ENCODE measurements at regions not wholly inside any gene's neighbourhood (a gene's known extent, or its start where the extent isn't known, plus 50 kb on each side); places are given as distances from the start of the nearest gene placed in this dataset.

DNA sequence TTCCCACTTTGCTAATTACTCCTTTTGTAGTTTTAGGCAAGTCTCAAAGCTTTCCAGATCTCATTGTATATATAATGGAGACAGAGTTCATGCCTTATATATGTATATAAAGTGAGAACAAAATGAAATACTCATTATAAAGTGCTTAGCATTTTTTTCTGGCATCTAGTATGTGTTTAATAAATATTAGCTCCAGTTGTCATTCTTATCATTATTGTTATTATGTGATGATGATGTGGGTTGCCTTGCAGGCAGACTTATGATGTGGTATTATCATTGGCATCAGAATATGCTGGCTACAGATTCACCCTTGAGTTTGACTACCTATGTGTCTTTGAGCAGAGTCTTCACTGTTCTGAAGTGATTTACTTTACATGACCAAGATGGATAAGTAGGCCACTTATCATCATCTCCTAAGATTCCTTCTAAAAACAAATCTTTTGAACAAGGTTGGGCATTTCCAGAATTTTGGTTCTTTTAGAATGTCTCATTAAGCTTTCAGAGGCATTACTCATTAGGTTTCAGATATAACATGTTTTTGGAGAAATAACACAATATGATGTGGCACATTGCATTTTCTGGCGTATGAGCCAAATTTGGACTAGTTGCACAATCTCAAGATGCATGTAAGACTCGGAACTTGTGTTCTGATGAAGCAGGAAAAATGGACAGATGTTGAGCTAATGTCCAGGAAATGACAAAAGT lies 145.6 kb upstream of the TNC start:
- POLR2A ChIA-PET = no interaction called here
- no peak for ATAC-seq
- peak; percentile 68 for FAIRE-seq
- CTCF ChIA-PET = interaction anchor here (1.0 to 1.2 kb wide), 3 partner anchors 130 to 249 kb away, joined by 3 to 6 read pairs (median 4); no protein-coding TSS in a partner anchor
- WGBS (ENCODE audit: missing lambda C conversion rate) = 83% methylated on average over 2 of the region's 2 CpGs
- H3K27ac ChIP-seq = peak overlapping the region in 1 of 2 experiments; percentile 71; a peak in 3 of 6 replicates
- peaks cover 40% of the 10 kb centered on the region for H3K4me1 ChIP-seq
- no peaks in the 10 kb centered on the region for H3K9me3 ChIP-seq
- no peak overlapping the region for H3K4me3 ChIP-seq
- TF ChIP-seq KDM5A (IDR thresholded peaks at IDR 0.05) = no peak
- TF ChIP-seq, protein P1, sequence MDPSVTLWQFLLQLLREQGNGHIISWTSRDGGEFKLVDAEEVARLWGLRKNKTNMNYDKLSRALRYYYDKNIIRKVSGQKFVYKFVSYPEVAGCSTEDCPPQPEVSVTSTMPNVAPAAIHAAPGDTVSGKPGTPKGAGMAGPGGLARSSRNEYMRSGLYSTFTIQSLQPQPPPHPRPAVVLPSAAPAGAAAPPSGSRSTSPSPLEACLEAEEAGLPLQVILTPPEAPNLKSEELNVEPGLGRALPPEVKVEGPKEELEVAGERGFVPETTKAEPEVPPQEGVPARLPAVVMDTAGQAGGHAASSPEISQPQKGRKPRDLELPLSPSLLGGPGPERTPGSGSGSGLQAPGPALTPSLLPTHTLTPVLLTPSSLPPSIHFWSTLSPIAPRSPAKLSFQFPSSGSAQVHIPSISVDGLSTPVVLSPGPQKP (IDR thresholded peaks at IDR 0.05; ENCODE audit: low read depth, low read length) = no peak
- TF ChIP-seq BHLHE40 (IDR thresholded peaks at IDR 0.05; ENCODE audit: low read depth, low read length) = no peak
- no peak for TF ChIP-seq ESRRA (IDR thresholded peaks at IDR 0.05; ENCODE audit: borderline replicate concordance, low read length)
- TF ChIP-seq HEYL (CRISPR knock-in tag; IDR thresholded peaks at IDR 0.05) = no peak
- no peak for DNase-seq (ENCODE audit: low read depth in 1 of 2, low spot score in 1 of 2)
- H3K4me2 ChIP-seq = peak overlapping the region; percentile 77; the same call in 2 of the 3 replicates

DNA sequence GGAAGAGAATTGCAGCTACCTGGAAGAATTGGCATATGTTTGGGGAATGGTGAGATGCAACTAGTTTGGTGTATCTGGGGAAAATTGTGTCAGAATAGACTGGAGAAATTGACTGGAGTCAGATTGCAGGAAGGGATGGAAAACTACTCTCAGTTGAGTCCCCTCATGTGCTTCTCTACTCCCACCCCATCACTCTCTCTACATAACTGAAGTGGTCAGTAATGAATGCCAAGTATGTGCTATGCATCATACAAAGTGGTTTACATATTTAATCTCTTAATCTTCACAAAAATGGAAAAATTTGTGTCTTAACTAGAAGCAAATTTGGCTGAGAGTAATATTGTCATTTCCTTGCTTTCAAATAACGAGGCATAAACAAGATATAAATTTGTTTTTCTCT lies 146.4 kb upstream of the TNC start:
- ATAC-seq = no peak
- no peak for FAIRE-seq
- Histone ChIP-seq H3K4me2 (no peak overlapping the region), H3K9me3 (no peaks in the 10 kb centered on the region), H3K4me1 (peaks cover 40% of the 10 kb centered on the region), H3K27ac (no peak overlapping the region), H3K4me3 (no peak overlapping the region)
- CTCF ChIA-PET = interaction anchor here (1.0 to 1.2 kb wide), 2 partner anchors 129 to 249 kb away, joined by 3 to 4 read pairs; no protein-coding TSS in a partner anchor
- 55% methylated on average over 1 of the region's 1 CpG for WGBS (ENCODE audit: missing lambda C conversion rate)
- DNase-seq (ENCODE audit: low read depth in 1 of 2, low spot score in 1 of 2) = no peak
- TF ChIP-seq CEBPB (IDR thresholded peaks at IDR 0.05) = no peak
- POLR2A ChIA-PET = no interaction called here

DNA sequence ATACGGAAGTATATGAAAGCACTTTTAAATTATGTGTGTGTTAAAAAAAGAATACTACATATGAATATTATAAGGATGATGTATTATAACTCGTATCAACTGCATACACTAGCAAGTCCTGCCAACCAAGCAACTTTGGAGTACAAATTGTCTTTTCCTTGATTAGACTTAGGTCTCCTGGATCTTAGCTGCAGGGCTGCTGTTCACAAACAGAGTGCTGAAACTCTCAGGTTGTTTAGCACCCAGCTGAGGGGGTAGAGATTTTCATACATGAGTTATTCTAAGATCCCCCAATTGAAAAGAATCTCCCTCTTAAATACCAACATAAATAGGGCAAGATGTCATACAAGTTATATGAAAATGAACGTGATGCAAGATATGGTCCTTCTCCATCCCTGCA lies 149.8 kb upstream of the TNC start:
- Histone ChIP-seq H3K4me3 (no peak overlapping the region), H3K4me2 (no peak overlapping the region), H3K27ac (no peak overlapping the region), H3K9me3 (no peaks in the 10 kb centered on the region), H3K4me1 (peaks cover 18% of the 10 kb centered on the region)
- DNase-seq (ENCODE audit: low read depth in 1 of 2, low spot score in 1 of 2) (no peak), FAIRE-seq (no peak), ATAC-seq (no peak)
- 43% methylated on average over 3 of the region's 3 CpGs for WGBS (ENCODE audit: missing lambda C conversion rate)
- ChIA-PET CTCF (interaction anchor here (1.4 to 1.5 kb wide), 2 partner anchors 12 to 256 kb away, joined by 4 read pairs; no protein-coding TSS in a partner anchor), POLR2A (no interaction called here)
- TF ChIP-seq, protein P2, sequence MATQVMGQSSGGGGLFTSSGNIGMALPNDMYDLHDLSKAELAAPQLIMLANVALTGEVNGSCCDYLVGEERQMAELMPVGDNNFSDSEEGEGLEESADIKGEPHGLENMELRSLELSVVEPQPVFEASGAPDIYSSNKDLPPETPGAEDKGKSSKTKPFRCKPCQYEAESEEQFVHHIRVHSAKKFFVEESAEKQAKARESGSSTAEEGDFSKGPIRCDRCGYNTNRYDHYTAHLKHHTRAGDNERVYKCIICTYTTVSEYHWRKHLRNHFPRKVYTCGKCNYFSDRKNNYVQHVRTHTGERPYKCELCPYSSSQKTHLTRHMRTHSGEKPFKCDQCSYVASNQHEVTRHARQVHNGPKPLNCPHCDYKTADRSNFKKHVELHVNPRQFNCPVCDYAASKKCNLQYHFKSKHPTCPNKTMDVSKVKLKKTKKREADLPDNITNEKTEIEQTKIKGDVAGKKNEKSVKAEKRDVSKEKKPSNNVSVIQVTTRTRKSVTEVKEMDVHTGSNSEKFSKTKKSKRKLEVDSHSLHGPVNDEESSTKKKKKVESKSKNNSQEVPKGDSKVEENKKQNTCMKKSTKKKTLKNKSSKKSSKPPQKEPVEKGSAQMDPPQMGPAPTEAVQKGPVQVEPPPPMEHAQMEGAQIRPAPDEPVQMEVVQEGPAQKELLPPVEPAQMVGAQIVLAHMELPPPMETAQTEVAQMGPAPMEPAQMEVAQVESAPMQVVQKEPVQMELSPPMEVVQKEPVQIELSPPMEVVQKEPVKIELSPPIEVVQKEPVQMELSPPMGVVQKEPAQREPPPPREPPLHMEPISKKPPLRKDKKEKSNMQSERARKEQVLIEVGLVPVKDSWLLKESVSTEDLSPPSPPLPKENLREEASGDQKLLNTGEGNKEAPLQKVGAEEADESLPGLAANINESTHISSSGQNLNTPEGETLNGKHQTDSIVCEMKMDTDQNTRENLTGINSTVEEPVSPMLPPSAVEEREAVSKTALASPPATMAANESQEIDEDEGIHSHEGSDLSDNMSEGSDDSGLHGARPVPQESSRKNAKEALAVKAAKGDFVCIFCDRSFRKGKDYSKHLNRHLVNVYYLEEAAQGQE (IDR thresholded peaks at IDR 0.05) = peak; percentile 78
- TF ChIP-seq SREBF2 (IDR thresholded peaks at IDR 0.05) = no peak

DNA sequence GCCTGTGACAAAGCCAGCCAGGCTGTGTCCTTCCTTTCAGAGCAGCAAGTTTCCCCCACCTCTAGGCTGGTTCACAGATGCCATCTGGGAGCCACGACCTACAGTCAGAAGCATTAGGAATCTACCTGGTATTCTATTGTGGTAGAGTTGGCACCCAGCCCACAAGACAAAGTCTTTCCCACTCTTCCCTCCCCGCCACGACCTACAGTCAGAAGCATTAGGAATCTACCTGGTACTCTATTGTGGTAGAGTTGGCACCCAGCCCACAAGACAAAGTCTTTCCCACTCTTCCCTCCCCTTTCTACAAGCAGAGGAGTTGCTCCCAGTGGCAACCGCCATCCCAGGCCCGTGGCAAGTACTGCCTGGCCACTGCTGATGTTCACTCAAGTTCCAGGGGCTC lies 157.8 kb upstream of the TNC start:
- Histone ChIP-seq H3K4me3 (no peak overlapping the region), H3K4me2 (no peak overlapping the region), H3K27ac (no peak overlapping the region), H3K4me1 (no peaks in the 10 kb centered on the region), H3K9me3 (no peaks in the 10 kb centered on the region)
- POLR2A ChIA-PET = no interaction called here
- TF ChIP-seq FOSB (CRISPR knock-in tag; IDR thresholded peaks at IDR 0.05) (no peak), EHMT2 (IDR thresholded peaks at IDR 0.05; ENCODE audit: low read depth) (no peak), HOXA7 (CRISPR knock-in tag; IDR thresholded peaks at IDR 0.05) (no peak), FOSL2 (IDR thresholded peaks at IDR 0.05) (no peak), FOSL2 (CRISPR knock-in tag; IDR thresholded peaks at IDR 0.05) (no peak), TFCP2L1 (CRISPR knock-in tag; IDR thresholded peaks at IDR 0.05) (no peak), MAZ (IDR thresholded peaks at IDR 0.05; ENCODE audit: borderline replicate concordance, low read depth, low read length) (no peak), RNF2 (IDR thresholded peaks at IDR 0.05; ENCODE audit: borderline replicate concordance, low read depth) (no peak), PHF8 (IDR thresholded peaks at IDR 0.05; ENCODE audit: borderline replicate concordance, low read depth) (no peak)
- TF ChIP-seq, protein P3, sequence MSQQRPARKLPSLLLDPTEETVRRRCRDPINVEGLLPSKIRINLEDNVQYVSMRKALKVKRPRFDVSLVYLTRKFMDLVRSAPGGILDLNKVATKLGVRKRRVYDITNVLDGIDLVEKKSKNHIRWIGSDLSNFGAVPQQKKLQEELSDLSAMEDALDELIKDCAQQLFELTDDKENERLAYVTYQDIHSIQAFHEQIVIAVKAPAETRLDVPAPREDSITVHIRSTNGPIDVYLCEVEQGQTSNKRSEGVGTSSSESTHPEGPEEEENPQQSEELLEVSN (IDR thresholded peaks at IDR 0.05; ENCODE audit: borderline replicate concordance, low read depth) = no peak
- TF ChIP-seq, protein P1 (IDR thresholded peaks at IDR 0.05; ENCODE audit: low read depth, low read length) = no peak
- DNase-seq (ENCODE audit: low read depth in 1 of 2, low spot score in 1 of 2) (no peak), FAIRE-seq (no peak), ATAC-seq (no peak)
- CTCF ChIA-PET = interaction anchor here (1.7 kb wide), 1 partner anchor 10 kb away, joined by 6 read pairs; no protein-coding TSS in a partner anchor
- WGBS (ENCODE audit: missing lambda C conversion rate) = 70% methylated on average over 5 of the region's 5 CpGs
